Gastroesophageal sphincter (tissue), 4 donors: ENCODE measurements at regions not wholly inside any gene's neighbourhood (a gene's known extent, or its start where the extent isn't known, plus 50 kb on each side); places are given as distances from the start of the nearest gene placed in this dataset.

Experiments
- ATAC-seq: fragments of 150-250 bp; one replicate; pipeline ENCODE4 v1.9.1; 2016; ENCODE audit warnings: mild to moderate bottlenecking, moderate library complexity
- H3K27ac ChIP-seq, 4 donors: fragments of 200-600 bp; sonication (generic) in 3 of 4; 1 replicate in 3 of 4; 2 replicates in 1 of 4; pipeline ENCODE4 v1.5.1; 2016 to 2019
- H3K27me3 ChIP-seq: fragments of 200-600 bp; sonication (generic); one replicate; pipeline ENCODE4 v1.5.1; 2019
- H3K36me3 ChIP-seq, 2 donors: fragments of 200-600 bp; sonication (generic); one replicate each; pipeline ENCODE4 v1.5.1; 2019; ENCODE audit warnings: control low read depth in 1 of 2
- H3K4me1 ChIP-seq, 3 donors: fragments of 200-600 bp; sonication (generic); 1 replicate in 2 of 3; 2 replicates in 1 of 3; pipeline ENCODE4 v1.5.1; 2016 to 2019; ENCODE audit warnings: control low read depth in 2 of 3
- H3K4me3 ChIP-seq, 2 donors: fragments of 200-600 bp; sonication (generic); one replicate each; pipeline ENCODE4 v1.5.1; 2019; ENCODE audit warnings: mild to moderate bottlenecking in 1 of 2, moderate library complexity in 1 of 2
- H3K9me3 ChIP-seq, 3 donors: fragments of 200-600 bp; sonication (generic); one replicate each; pipeline ENCODE4 v1.5.1; 2017 to 2019; ENCODE audit warnings: control low read depth in 2 of 3
- EP300 ChIP-seq: sonication (generic); formaldehyde crosslinking; IDR thresholded peaks from one replicate; pipeline ENCODE4 v1.6.1; 2017; ENCODE audit warnings: antibody characterized with exemption, mild to moderate bottlenecking
- POLR2A ChIP-seq, 2 donors: fragments of 450-650 bp; IDR thresholded peaks; one replicate each; pipeline ENCODE4 v1.6.1; 2017; ENCODE audit warnings: antibody characterized with exemption in 2 of 2, mild to moderate bottlenecking in 2 of 2, moderate library complexity in 1 of 2
- POLR2AphosphoS5 ChIP-seq: sonication (generic); formaldehyde crosslinking; IDR thresholded peaks from one replicate; pipeline ENCODE4 v1.6.1; 2017; ENCODE audit warnings: antibody characterized with exemption
- WGBS, 2 donors: methylation state at CpG; one replicate each; pipeline ENCODE4 v1.1.5; 2018; ENCODE audit warnings: low coverage in 1 of 2; 5-methylcytosine and 5-hydroxymethylcytosine counted together
- TF ChIP-seq, protein P1 (sequence below), 4 experiments: fragments of 200-600 bp in 2 of 4; fragments of 450-650 bp in 2 of 4; sonication (generic) in 1 of 4; IDR thresholded peaks; one replicate each; pipeline ENCODE4 v1.5.1; 2017 to 2019; ENCODE audit warnings: antibody characterized with exemption in 4 of 4, mild to moderate bottlenecking in 2 of 4, moderate library complexity in 2 of 4

DNA sequence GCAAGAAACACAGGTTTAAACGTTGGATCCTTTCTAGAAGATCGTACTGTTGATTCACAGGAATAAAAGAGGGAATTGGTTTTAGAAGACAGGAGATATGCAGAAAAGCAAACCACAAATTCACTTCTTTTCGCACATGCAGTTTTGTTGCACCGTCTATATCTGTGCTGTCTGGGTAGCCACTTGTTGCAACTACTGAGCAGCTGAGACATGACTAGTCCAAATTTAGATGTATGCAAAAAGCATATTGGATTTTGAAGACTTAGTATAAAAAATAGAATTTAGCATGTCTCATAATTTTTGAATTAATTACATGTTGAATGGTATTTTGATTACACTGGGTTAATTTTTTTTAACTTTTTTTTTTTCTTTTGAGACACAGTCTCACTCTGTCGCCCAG is 176.3 kb downstream of the KLF12 start:
- Histone ChIP-seq H3K4me3 (no peak overlapping the region), H3K36me3 (no peaks in the 10 kb centered on the region), H3K27me3 (no peaks in the 10 kb centered on the region), H3K9me3 (no peaks in the 10 kb centered on the region), H3K27ac (no peak overlapping the region), H3K4me1 (peaks cover 0 to 20% (median 2%) of the 10 kb centered on the region in 3 donors)
- TF ChIP-seq, protein P1, sequence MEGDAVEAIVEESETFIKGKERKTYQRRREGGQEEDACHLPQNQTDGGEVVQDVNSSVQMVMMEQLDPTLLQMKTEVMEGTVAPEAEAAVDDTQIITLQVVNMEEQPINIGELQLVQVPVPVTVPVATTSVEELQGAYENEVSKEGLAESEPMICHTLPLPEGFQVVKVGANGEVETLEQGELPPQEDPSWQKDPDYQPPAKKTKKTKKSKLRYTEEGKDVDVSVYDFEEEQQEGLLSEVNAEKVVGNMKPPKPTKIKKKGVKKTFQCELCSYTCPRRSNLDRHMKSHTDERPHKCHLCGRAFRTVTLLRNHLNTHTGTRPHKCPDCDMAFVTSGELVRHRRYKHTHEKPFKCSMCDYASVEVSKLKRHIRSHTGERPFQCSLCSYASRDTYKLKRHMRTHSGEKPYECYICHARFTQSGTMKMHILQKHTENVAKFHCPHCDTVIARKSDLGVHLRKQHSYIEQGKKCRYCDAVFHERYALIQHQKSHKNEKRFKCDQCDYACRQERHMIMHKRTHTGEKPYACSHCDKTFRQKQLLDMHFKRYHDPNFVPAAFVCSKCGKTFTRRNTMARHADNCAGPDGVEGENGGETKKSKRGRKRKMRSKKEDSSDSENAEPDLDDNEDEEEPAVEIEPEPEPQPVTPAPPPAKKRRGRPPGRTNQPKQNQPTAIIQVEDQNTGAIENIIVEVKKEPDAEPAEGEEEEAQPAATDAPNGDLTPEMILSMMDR (IDR thresholded peaks at IDR 0.05), result no peak
- 96 to 98% methylated on average over 4 to 5 of the region's 5 CpGs for WGBS, 2 donors
- ATAC-seq, result no peak

DNA sequence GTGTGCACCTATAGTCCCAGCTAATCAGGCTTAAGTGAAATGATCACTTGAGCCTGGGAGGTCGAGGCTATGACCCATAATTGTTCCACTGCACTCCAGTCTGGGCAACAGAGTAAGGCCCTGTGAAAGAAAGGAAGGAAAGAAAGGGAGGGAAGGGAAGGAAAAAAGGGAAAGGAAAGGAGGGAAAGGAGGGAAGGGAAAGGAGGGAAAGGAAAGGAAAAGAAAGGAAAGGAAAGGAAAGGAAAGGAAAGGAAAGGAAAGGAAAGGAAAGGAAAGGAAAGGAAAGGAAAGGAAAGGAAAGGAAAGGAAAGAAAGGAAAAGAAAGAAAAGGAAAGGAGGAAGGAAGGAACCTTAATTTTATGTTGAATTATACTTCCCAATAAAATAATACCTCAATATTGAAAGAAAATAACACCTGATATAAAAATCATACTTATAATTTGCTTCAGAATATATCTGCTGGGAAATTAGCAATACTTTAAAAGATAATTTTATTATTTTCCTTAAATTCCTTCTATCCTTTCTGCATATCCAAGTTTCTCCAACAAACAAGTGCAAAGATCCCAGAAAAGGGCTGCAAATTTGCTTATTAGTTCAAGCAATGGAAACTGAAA is 177.3 kb downstream of the KLF12 start:
- Histone ChIP-seq H3K36me3 (no peaks in the 10 kb centered on the region), H3K27ac (no peak overlapping the region), H3K27me3 (no peaks in the 10 kb centered on the region), H3K4me3 (no peak overlapping the region), H3K4me1 (peaks cover 0 to 20% (median 2%) of the 10 kb centered on the region in 3 donors), H3K9me3 (no peaks in the 10 kb centered on the region)
- 60 to 100% methylated on average over 1 of the region's 1 CpG for WGBS, 2 donors
- no peak for ATAC-seq
- TF ChIP-seq POLR2AphosphoS5 (no peak), POLR2A (IDR thresholded peaks at IDR 0.05) (no peak), EP300 (no peak)
- TF ChIP-seq, protein P1 (IDR thresholded peaks at IDR 0.05), result no peak

DNA sequence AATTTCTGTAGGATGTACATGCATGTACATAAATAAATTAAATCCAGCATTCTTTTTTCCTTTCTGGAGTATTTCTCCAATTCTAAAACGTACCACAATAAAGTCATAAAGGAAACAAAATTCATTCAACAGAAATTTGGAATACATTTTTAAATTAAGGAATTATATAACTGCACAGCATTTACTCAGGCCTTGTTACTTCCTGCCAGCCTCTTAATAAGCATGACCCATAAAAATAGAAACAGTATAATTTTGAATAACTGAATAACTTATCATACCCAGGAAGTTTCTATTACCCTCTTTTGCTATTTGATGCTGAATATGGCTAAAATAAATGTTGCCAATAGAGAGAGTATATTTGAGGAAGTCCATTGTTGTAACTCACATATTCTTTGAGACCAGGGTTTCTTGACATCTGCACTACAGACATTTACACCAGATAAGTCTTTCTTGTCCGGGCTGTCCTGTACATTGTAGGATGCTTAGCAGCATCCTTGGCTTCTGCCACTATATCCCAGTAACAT is 178.2 kb downstream of the KLF12 start:
- WGBS, 2 donors, result 46 to 73% methylated on average over 2 of the region's 2 CpGs
- no peaks in the 10 kb centered on the region for H3K9me3 ChIP-seq
- H3K4me1 ChIP-seq, result peaks cover 0 to 17% (median 2%) of the 10 kb centered on the region in 3 donors
- no peak overlapping the region for H3K27ac ChIP-seq
- H3K4me3 ChIP-seq, result no peak overlapping the region
- H3K36me3 ChIP-seq, result no peaks in the 10 kb centered on the region
- no peaks in the 10 kb centered on the region for H3K27me3 ChIP-seq
- ATAC-seq, result no peak
- TF ChIP-seq, protein P1 (IDR thresholded peaks at IDR 0.05), result no peak
- TF ChIP-seq POLR2AphosphoS5 (no peak), POLR2A (IDR thresholded peaks at IDR 0.05) (no peak), EP300 (no peak)

DNA sequence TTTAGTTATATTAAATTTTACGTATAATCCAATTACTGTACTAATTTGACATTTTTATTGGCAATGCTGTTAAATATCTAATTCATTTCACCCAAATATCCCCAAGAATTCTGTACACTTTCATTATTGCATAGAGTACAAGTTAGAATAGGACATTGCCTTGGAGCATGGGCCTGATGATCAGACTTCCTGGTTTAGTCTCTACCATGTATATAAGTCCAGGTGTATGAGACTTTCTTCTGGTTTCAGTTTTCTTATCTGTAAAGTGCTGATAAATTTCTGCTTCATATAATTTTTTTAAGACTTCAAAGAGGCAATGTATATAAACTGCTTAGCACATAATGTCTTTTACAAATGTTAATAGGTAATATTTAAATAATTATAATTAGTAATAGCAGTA is 179.4 kb downstream of the KLF12 start:
- no peaks in the 10 kb centered on the region for H3K36me3 ChIP-seq
- no peak overlapping the region for H3K27ac ChIP-seq
- no peaks in the 10 kb centered on the region for H3K9me3 ChIP-seq
- no peaks in the 10 kb centered on the region for H3K27me3 ChIP-seq
- 83 to 96% methylated on average over 1 of the region's 1 CpG for WGBS, 2 donors
- TF ChIP-seq EP300 (no peak), POLR2A (IDR thresholded peaks at IDR 0.05) (no peak), POLR2AphosphoS5 (no peak)
- TF ChIP-seq, protein P1 (IDR thresholded peaks at IDR 0.05), result no peak
- ATAC-seq, result no peak
- no peak overlapping the region for H3K4me3 ChIP-seq
- H3K4me1 ChIP-seq, result peaks cover 0 to 9% (median 2%) of the 10 kb centered on the region in 3 donors

DNA sequence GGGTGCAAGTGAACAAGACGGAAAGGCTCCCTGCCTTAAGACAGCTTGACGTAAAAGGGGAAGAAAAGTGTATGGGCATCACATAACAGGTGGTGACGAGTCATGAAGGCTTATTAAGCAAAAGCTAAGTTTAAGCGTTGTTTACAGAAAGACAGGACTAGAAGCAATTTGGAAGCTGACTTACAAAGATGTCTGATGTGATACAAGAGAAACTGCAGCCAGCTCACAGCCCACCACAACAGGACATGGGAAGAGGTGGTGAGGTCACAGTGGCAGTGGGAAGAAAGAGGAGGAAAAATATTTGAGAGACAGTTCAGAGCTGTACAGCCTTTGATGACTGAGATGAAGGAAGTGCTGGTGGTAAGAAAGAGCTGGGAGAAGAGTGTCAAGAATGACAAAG is 181.6 kb downstream of the KLF12 start:
- no peak for ATAC-seq
- H3K4me3 ChIP-seq, result no peak overlapping the region
- H3K36me3 ChIP-seq, result no peaks in the 10 kb centered on the region
- H3K27ac ChIP-seq, result no peak overlapping the region
- peaks cover 0 to 9% (median 2%) of the 10 kb centered on the region in 3 donors for H3K4me1 ChIP-seq
- 83 to 89% methylated on average over 4 of the region's 4 CpGs for WGBS, 2 donors
- no peaks in the 10 kb centered on the region for H3K9me3 ChIP-seq
- TF ChIP-seq POLR2A (IDR thresholded peaks at IDR 0.05) (no peak), POLR2AphosphoS5 (no peak), EP300 (no peak)
- TF ChIP-seq, protein P1 (IDR thresholded peaks at IDR 0.05), result no peak
- no peaks in the 10 kb centered on the region for H3K27me3 ChIP-seq
